HG03558 (cell line): ENCODE measurements at regions not wholly inside any gene's neighbourhood (a gene's known extent, or its start where the extent isn't known, plus 50 kb on each side); places are given as distances from the start of the nearest gene placed in this dataset.
"Not testable (repeated sequence)": the region's sequence is repeated elsewhere in the genome, so short reads cannot be mapped to it uniquely, and the experiment has no call there.

ENCODE experiments used
- ATAC-seq: cut with Tn5 transposase; IDR thresholded peaks from one replicate; pipeline ENCODE4 v1.9.1; 2021; ENCODE audit warnings: moderate number of reproducible peaks; ENCODE audit not compliant: unreplicated experiment; ENCODE audit errors: extremely low read depth

DNA sequence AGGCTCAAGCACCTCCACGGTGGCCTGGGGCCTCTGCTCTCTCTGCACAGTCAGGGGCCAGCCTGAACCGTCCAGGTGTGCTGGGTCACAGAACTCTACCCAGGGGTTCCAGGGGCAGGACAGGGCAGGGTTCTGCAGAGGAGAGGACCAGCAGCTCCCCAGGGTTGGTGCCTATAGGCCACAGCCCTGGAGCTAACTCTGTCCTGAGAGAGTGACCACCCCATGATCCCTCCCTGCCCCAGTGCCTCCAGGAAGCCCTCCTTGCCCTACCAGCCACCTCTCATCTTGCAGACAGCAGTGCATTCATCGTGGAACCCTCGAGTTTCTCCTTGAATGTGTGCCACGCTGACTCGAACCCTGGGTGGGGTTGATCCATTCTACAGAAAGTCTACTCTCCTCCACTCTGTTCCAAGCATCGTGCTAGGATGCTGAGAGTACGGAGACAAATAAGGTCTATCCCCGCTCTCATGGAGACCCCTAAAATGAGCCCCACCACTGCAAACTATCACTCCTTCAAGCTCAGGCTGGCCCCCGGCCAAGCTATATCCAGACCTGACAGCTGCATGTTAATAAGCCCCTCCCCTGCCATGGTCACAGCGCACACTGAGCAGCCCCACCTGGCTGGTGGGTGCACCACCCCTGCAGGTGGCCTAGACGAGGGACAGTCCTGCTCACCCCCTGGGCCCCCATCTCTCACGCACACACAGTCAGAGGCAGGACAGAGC is 138.1 kb upstream of the FOXD4L5 start:
- ATAC-seq = not testable (repeated sequence)

GRCh38 chr9:65421486-65421885 is 136.5 kb upstream of the FOXD4L5 start:
- not testable (repeated sequence) for ATAC-seq

DNA sequence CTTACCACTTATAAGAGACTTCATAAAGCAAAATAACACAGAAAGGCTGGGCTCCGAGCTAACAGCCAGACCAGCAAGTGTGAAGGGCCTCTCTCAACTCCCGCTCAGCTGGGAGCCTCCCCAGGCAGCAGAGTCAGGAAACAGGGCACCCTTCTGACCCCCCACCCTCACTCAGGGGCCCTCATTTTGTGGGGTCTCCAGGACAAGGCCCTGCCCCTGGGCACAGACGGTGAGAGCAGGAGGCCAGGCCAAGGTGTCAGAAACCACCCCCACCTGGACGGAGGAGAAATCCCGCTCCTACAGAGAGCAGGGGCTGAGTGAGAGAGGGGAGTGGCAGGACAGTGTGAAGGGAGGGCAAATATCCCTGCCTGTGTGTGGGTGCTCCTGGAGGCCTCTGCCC is 135.8 kb upstream of the FOXD4L5 start:
- no peak for ATAC-seq

- ATAC-seq = not testable (repeated sequence)
These were observed 134.0 kb upstream of the FOXD4L5 start for GRCh38 chr9:65418966-65419365.

GRCh38 chr9:65416948-65417347 is 131.9 kb upstream of the FOXD4L5 start:
- ATAC-seq = not testable (repeated sequence)

DNA sequence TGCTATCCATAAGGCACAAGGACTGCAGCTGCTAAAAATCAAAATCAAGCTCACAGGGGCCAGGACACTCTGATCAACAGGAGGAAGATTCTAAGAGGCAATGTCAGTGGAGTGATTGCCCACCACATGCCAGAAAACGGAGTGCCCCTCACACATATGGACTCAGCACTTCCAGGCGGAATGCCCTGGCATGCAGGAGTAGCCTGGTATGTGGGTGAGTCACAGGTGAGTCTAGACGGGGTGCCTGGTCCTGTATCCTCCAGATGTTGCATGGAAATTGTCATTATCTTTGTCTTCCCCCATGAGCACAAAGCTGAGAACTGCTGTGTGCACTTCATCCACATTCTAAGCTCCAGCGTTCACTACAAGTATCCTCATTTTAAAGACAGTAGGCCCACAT is 129.2 kb upstream of the FOXD4L5 start:
- not testable (repeated sequence) for ATAC-seq

DNA sequence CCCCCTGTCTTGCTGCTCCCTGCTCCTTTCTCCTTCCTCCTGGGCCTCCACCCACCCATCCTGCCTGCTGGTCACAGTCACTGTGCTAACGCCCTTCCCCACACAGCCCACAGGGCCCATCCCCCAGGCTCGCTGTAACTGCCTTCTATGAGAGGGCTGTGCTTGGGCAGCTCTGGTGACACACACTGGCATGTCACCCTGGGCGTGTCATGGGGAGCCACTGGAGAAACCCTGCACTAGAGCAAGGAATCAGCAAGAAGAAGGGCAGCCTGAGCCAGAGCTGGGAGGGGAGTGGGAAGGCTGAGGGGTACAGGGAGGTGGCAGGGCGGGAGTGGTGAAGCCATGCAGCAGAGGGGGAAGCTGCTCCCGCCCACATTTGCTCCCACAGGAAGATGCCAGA is 128.4 kb upstream of the FOXD4L5 start:
- ATAC-seq = not testable (repeated sequence)

DNA sequence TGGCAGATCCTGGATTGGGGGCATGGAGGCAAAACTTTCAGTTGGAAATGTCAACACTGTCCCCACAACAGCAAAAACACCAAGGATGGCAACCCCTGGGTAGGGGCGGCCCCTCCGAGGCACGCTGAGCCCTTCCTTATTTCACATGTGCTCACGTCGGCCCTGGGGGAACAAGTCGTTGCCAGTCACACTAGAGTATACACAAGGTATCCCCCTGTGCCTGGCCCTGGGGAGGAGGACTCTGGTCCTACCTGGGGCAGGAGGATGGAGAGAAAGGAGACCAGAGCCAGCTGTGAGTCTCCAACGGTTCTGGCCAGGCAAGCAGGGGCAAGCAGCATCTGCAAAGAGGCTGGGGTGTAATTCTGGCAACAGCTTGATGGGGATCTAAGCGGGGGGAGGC is 126.9 kb upstream of the FOXD4L5 start:
- ATAC-seq = no peak

DNA sequence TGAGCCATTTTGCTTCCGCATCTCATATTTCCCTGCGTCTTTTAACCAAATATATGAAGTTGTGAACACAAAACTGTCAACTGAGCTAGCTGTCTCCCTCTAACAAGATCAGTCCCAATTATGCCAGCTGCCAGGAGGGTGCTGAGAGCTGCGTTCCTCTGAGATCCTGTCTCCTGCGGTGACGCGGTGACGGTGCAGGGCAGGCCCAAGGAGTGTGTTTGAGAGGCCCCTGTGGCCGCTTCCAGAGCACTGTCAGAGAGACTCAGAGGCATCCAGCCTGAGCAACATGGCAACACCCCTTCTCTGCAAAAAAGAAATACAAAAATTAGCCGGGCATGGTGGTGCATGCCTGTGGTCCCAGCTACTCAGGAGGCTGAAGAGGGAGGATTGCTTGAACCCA is 126.3 kb upstream of the FOXD4L5 start:
- no peak for ATAC-seq

DNA sequence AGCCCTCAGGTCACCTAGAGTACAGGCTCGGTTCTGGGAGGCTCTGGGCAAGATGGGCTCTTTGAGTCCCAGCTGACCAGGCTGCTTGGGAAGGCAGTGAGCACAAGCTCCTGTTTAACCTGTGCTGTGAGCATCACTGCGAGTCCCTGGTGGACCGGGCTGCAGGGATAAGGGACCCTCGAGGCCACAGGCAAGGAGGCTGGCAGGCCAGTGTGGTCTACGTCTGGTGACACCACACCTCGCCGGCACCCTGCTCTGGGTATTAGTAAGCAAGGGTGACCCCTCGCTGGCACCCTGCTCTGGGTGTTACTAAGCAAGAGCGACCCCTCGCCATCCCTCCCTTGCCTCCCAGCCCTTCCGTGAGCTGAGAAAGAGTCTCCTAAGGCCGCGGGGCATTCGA is 125.9 kb upstream of the FOXD4L5 start:
- ATAC-seq = no peak

GRCh38 chr9:65409471-65409980 is 124.5 kb upstream of the FOXD4L5 start:
- no peak for ATAC-seq

GRCh38 chr9:65408806-65409205 is 123.8 kb upstream of the FOXD4L5 start:
- not testable (repeated sequence) for ATAC-seq

DNA sequence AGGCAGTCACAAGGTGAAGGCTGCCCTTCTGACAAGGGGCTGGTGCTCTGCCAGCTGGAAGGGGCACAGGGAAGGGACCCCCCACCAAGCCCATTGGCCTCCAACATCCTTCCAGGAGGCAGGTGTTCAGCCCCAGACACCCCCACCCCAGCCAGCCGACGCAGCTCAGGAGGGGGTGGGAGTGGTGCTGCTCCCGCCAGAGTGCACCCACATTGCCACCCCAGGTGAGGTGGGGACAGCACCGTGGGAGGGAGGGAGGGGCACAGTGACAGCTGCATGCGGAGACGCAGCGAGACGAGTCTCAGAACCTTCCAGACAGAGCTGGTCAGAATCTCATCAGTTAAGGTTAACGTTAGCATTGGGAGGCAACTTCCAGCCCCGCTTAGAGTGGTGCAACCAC is 121.6 kb upstream of the FOXD4L5 start:
- not testable (repeated sequence) for ATAC-seq

DNA sequence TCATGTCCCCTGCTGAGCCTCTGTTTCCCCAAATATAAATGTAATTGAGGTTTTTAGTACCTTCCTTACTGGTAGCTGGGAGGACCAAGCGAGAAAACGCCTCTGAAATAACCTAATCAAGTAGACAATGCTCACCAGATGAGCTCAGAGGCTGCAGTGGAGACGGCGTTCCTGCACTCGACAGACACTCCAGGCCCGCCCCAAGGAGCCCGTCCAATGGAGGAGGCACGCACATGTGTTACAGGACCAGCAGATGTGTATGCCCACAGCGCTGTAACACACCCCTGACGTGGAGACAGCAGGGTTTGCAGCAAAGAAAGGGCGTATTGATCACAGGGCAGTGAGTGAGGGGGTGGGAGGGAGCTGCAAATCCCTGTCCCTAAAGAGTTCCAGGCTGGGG is 120.8 kb upstream of the FOXD4L5 start:
- not testable (repeated sequence) for ATAC-seq

DNA sequence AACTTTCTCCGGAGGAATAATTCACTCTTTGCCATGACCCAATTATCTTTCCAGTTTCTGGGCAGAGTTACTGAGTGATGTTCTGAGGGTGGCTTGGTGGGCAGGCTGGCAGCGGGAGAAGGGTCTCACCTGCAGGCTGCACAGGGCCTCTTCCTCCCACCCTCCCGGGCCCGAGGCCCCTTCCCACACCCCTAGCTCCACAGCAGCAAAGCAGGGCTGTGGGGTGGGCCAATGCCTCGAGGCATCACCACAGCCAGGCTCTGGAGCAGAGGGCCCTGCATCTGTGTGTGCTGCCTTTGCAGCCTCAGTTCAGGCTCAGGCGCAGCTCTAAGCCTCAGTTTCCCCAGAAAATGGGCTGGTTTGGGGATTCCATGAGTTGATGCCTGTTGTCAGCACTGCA is 120.2 kb upstream of the FOXD4L5 start:
- ATAC-seq = no peak

DNA sequence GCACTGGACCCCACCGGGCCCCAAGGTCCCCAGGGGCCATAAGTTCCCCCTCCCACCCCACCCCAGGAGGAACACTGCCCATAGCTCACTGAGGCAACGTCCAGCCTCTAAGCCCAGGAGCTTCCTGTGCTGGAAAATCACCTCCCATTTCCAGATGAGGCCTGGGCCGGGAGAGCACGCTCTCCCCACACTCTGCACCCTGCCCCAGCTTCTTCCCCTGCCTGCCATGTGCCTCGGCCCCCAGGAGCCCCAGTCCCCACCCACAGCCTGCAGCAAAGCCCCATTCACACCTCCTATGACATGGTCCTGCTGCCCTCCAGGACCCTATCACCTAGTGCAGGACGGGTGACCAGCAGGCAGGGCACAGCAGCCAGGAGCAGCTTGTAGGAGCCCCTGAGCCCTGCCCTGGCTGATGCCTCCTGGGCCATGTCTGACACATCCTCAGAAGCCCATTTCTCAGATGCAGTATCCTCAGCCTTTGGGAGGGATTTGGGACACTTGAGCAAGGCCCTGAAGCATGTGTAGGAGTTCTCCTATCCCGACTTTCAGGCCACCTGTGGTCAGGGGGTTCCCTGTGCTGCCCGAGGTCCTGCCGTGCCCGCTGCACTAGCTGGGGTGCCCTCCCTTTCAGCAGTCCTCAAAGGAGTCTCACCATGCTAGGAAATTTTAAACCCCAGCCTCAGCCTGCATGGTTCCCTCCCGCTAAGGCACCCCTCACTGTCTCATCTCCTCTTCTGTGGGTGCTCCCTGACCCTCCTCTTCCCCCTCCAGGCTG is 119.4 kb upstream of the FOXD4L5 start:
- ATAC-seq = no peak

DNA sequence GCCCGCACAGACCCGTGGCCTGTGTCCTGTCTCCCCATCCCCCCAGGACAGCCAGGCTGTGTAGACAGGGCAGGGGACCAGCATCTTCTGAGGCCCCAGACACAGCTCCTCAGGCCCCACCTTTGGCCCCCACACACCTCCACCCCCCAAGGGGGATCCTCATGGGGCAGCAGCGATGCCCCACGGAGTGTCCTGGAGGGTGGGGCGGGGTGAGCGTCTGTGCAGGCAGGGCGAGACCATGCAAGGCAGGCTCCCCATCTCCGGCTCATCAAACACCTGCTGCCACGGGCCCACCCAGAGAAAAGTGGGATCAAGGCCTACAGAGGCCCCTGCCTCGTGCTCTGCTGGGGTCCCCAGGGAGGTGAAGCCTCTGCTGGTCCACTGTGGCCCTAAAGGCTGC is 118.7 kb upstream of the FOXD4L5 start:
- ATAC-seq = no peak

- not testable (repeated sequence) for ATAC-seq
These were observed 118.1 kb upstream of the FOXD4L5 start for GRCh38 chr9:65403072-65403471.

- not testable (repeated sequence) for ATAC-seq
These were observed 117.3 kb upstream of the FOXD4L5 start for GRCh38 chr9:65402206-65402870.

GRCh38 chr9:65401456-65402045 is 116.5 kb upstream of the FOXD4L5 start:
- not testable (repeated sequence) for ATAC-seq

GRCh38 chr9:65400886-65401285 is 115.9 kb upstream of the FOXD4L5 start:
- ATAC-seq = no peak
